HCT116 (cell line): ENCODE measurements at regions not wholly inside any gene's neighbourhood (a gene's known extent, or its start where the extent isn't known, plus 50 kb on each side); places are given as distances from the start of the nearest gene placed in this dataset.

ENCODE experiments used
- ATAC-seq: fragments of 200-7000 bp; cut with Tn5 transposase; 2 replicates; pipeline ENCODE4 v1.9.1; 2020; ENCODE audit warnings: mild to moderate bottlenecking, moderate library complexity
- BruUV-seq: library from RNA; stranded (reverse); fragments of 400-500 nt; replicated peaks from 2 replicates; lab custom pipeline; 2021; lab: Mats Ljungman, UMichigan
- CTCF ChIA-PET: fragments of 300-600 bp; sonication (Branson Sonifier 250); formaldehyde crosslinking; loops from one replicate; lab custom pipeline; 2021; ENCODE audit warnings: antibody characterized with exemption; lab: Charles Lee
- POLR2A ChIA-PET: fragments of 300-600, 350-600 bp; sonication (Branson Sonifier 250); formaldehyde crosslinking; loops from one replicate; lab custom pipeline; 2021; ENCODE audit warnings: antibody characterized with exemption; lab: Charles Lee
- RAD21 ChIA-PET, 2 experiments: fragments of 300-600 bp; sonication (Branson Sonifier 250); formaldehyde crosslinking; loops; one replicate each; lab custom pipeline; 2023; ENCODE audit warnings: low total read pairs in 2 of 2; ENCODE audit not compliant: uncharacterized antibody in 2 of 2, unreplicated experiment in 2 of 2, low non-redundant PET in 1 of 2; lab: Charles Lee
- DNase-seq: peaks from one replicate; pipeline ENCODE4 v3.0.0-alpha.2; 2010; ENCODE audit warnings: low read depth, low spot score
- H2AFZ ChIP-seq: fragments of 200-600 bp; shearing (Covaris generic), sonication (generic); 2 replicates; pipeline ENCODE4 v1.6.1; 2017; ENCODE audit warnings: low read depth, mixed run types, mixed read lengths, antibody characterized with exemption, low read length; ENCODE audit not compliant: poor library complexity, severe bottlenecking
- H3K27ac ChIP-seq: 2 replicates; pipeline ENCODE4 v1.5.1; 2012; ENCODE audit warnings: low read depth, low read length
- H3K27me3 ChIP-seq: fragments of 200-600 bp; sonication (generic); 2 replicates; pipeline ENCODE4 v1.6.1; 2016; ENCODE audit warnings: mixed run types, low read length, mixed read lengths; ENCODE audit not compliant: insufficient read depth
- H3K36me3 ChIP-seq, 2 experiments: fragments of 200-500 bp in 1 of 2; fragments of 200-600 bp in 1 of 2; sonication (Bioruptor generic) in 1 of 2; sonication (generic) in 1 of 2; 2 replicates each; pipeline versions ENCODE4 v1.5.1 to v1.6.1; 2014 to 2016; ENCODE audit warnings: low read length in 2 of 2, inconsistent platforms in 1 of 2, mixed read lengths in 1 of 2, mixed run types in 1 of 2; ENCODE audit not compliant: insufficient read depth in 2 of 2, control insufficient read depth in 1 of 2
- H3K4me1 ChIP-seq, 2 experiments: fragments of 200-600 bp in 1 of 2; sonication (generic) in 1 of 2; 2 replicates each; pipeline versions ENCODE4 v1.5.1 to v1.6.1; 2012 to 2017; ENCODE audit warnings: low read length in 2 of 2, inconsistent platforms in 1 of 2, mild to moderate bottlenecking in 1 of 2, mixed read lengths in 1 of 2, mixed run types in 1 of 2, moderate library complexity in 1 of 2; ENCODE audit not compliant: insufficient read depth in 2 of 2, control insufficient read depth in 1 of 2
- H3K4me2 ChIP-seq: fragments of 200-600 bp; sonication (generic); 2 replicates; pipeline ENCODE4 v1.6.1; 2017; ENCODE audit warnings: mixed run types, low read length, mixed read lengths
- H3K4me3 ChIP-seq, 2 experiments: fragments of 200-600 bp in 1 of 2; sonication (generic) in 1 of 2; replicated peaks in 1 of 2; 2 replicates each; pipeline ENCODE4 v1.5.1; 2011 to 2016; ENCODE audit warnings: low read length in 2 of 2, control low read depth in 1 of 2, low read depth in 1 of 2, mild to moderate bottlenecking in 1 of 2, mixed read lengths in 1 of 2, mixed run types in 1 of 2
- H3K79me2 ChIP-seq: fragments of 200-600 bp; sonication (generic); 2 replicates; pipeline ENCODE4 v1.6.1; 2017; ENCODE audit warnings: mild to moderate bottlenecking, mixed run types, low read length, moderate library complexity, mixed read lengths; ENCODE audit not compliant: insufficient read depth
- H3K9ac ChIP-seq: fragments of 200-600 bp; sonication (generic); 2 replicates; pipeline ENCODE4 v1.6.1; 2016; ENCODE audit warnings: low read length, mixed read lengths
- H3K9me2 ChIP-seq: fragments of 200-600 bp; sonication (generic), shearing (Covaris generic); 2 replicates; pipeline ENCODE4 v1.6.1; 2017; ENCODE audit warnings: mixed run types, mild to moderate bottlenecking, moderate library complexity; ENCODE audit not compliant: insufficient read depth
- H3K9me3 ChIP-seq, 2 experiments: fragments of 200-500 bp in 1 of 2; fragments of 200-600 bp in 1 of 2; sonication (Bioruptor generic) in 1 of 2; sonication (generic) in 1 of 2; 2 replicates each; pipeline ENCODE4 v1.6.1; 2014 to 2017; ENCODE audit warnings: low read length in 2 of 2, mixed read lengths in 2 of 2, inconsistent platforms in 1 of 2, low read depth in 1 of 2, mild to moderate bottlenecking in 1 of 2, mixed run types in 1 of 2, moderate library complexity in 1 of 2; ENCODE audit not compliant: control insufficient read depth in 1 of 2, insufficient read depth in 1 of 2
- H4K20me1 ChIP-seq: fragments of 200-600 bp; sonication (generic), shearing (Covaris generic); 2 replicates; pipeline ENCODE4 v1.6.1; 2017; ENCODE audit warnings: mixed run types, mild to moderate bottlenecking, moderate library complexity; ENCODE audit not compliant: insufficient read depth
- ATF3 ChIP-seq: IDR thresholded peaks from 2 replicates; pipeline ENCODE4 v1.6.1; 2012
- CEBPB ChIP-seq: IDR thresholded peaks from 2 replicates; pipeline ENCODE4 v1.6.1; 2012; ENCODE audit warnings: low read depth
- CTCF ChIP-seq, 3 experiments: fragments of 200-600 bp in 1 of 3; sonication (generic) in 1 of 3; IDR thresholded peaks in 2 of 3; conservative IDR thresholded peaks in 1 of 3; 2 replicates each; pipeline ENCODE4 v1.5.1; 2012 to 2017; ENCODE audit warnings: low read depth in 2 of 3, low read length in 2 of 3, antibody characterized with exemption in 1 of 3, borderline replicate concordance in 1 of 3, control low read depth in 1 of 3, mild to moderate bottlenecking in 1 of 3, mixed read lengths in 1 of 3, mixed run types in 1 of 3, moderate library complexity in 1 of 3; ENCODE audit not compliant: insufficient read depth in 1 of 3
- EGR1 ChIP-seq: IDR thresholded peaks from 2 replicates; pipeline ENCODE4 v1.6.1; 2012; ENCODE audit warnings: low read depth
- ELF1 ChIP-seq: IDR thresholded peaks from 2 replicates; pipeline ENCODE4 v1.6.1; 2012; ENCODE audit warnings: low read depth, borderline replicate concordance
- EZH2phosphoT487 ChIP-seq: fragments of 200-600 bp; IDR thresholded peaks from 2 replicates; pipeline ENCODE4 v1.6.1; 2018; ENCODE audit warnings: antibody characterized with exemption, borderline replicate concordance
- FOSL1 ChIP-seq: IDR thresholded peaks from 2 replicates; pipeline ENCODE4 v1.6.1; 2012; ENCODE audit warnings: low read depth
- JUND ChIP-seq: IDR thresholded peaks from 2 replicates; pipeline ENCODE4 v1.6.1; 2012
- POLR2A ChIP-seq: IDR thresholded peaks from 2 replicates; pipeline ENCODE4 v1.7.0; 2011; ENCODE audit warnings: borderline replicate concordance; ENCODE audit not compliant: insufficient read depth, insufficient read length; ENCODE audit errors: extremely low read depth
- POLR2AphosphoS5 ChIP-seq: IDR thresholded peaks from 2 replicates; pipeline ENCODE4 v1.6.1; 2011; ENCODE audit warnings: mild to moderate bottlenecking, low read depth, low read length, moderate library complexity
- RAD21 ChIP-seq: IDR thresholded peaks from 2 replicates; pipeline ENCODE4 v1.6.1; 2012; ENCODE audit warnings: low read depth, mild to moderate bottlenecking
- SIN3A ChIP-seq: IDR thresholded peaks from 2 replicates; pipeline ENCODE4 v1.6.1; 2012; ENCODE audit warnings: low read depth
- SP1 ChIP-seq: IDR thresholded peaks from 2 replicates; pipeline ENCODE4 v1.6.1; 2012; ENCODE audit warnings: low read depth
- TCF7L2 ChIP-seq: IDR thresholded peaks from 2 replicates; pipeline ENCODE4 v1.7.0; 2011; ENCODE audit warnings: borderline replicate concordance, inconsistent platforms; ENCODE audit not compliant: insufficient read depth, insufficient read length; ENCODE audit errors: extremely low read depth
- intact Hi-C: fragments of 100-400 bp; cut with micrococcal nuclease; formaldehyde crosslinking; loops from 2 replicates; pipeline ENCODE4 v1.10.0; 2022

GRCh38 chr11:92317721-92318120, 93.1 kb downstream of the FAT3 start:
- intact Hi-C loops = no loop called here
- DNase-seq (no peak), ATAC-seq (no peak)
- Histone ChIP-seq H3K27ac (no peak overlapping the region), H3K79me2 (no peaks in the 10 kb centered on the region), H3K27me3 (no peaks in the 10 kb centered on the region), H3K9me2 (no peaks in the 10 kb centered on the region), H3K4me1 (no peaks in the 10 kb centered on the region), H3K4me2 (no peak overlapping the region), H3K4me3 (no peak overlapping the region), H4K20me1 (no peaks in the 10 kb centered on the region), H3K9ac (no peak overlapping the region), H2AFZ (no peak overlapping the region), H3K9me3 (peaks cover 10 to 18% of the 10 kb centered on the region in 2 experiments; a peak in 2 of 4 replicates), H3K36me3 (no peaks in the 10 kb centered on the region)
- TF ChIP-seq ELF1 (no peak), SIN3A (no peak), POLR2A (no peak), POLR2AphosphoS5 (no peak), CEBPB (no peak), CTCF (IDR thresholded peaks at IDR 0.05 in 2 of 3, conservative IDR thresholded peaks at IDR 0.05 in 1 of 3; ENCODE audit: borderline replicate concordance in 1 of 3, insufficient read depth in 1 of 3, low read depth in 2 of 3, low read length in 2 of 3) (no peak), ATF3 (no peak), RAD21 (no peak), EGR1 (no peak), FOSL1 (no peak), TCF7L2 (no peak), SP1 (no peak), JUND (no peak), EZH2phosphoT487 (no peak)
- POLR2A ChIA-PET = no interaction called here
- CTCF ChIA-PET = no interaction called here
- RAD21 ChIA-PET = no interaction called here
- no TSS peak for BruUV-seq
